ENCODE measurements at regions not wholly inside any gene's neighbourhood (a gene's known extent, or its start where the extent isn't known, plus 50 kb on each side); places are given as distances from the start of the nearest gene placed in this dataset.

DNA sequence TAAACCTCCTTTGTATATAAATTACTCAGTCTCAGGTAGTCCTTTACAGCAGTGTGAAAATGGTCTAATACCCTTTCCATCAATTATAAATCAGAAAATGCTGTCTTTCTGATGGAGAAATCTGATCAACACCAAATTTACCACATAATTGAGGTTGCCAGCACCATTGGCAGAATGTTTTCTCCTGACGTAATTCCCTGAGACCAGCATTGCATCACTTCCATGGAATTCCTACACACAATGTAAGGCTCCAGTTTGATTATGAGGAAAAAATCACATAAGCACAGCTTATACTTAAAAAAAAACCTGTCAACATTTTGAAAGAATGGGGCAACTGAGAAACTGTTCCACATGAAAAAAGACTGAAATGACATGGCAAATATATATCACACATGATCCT, 618.7 kb upstream of the CDH6 start:
- TF ChIP-seq CTCF (IDR thresholded peaks at IDR 0.05): no peak
- no peak for TF ChIP-seq POLR2A (IDR thresholded peaks at IDR 0.05)

All from body of pancreas (tissue), 4 donors.